ENCODE measurements at regions not wholly inside any gene's neighbourhood (a gene's known extent, or its start where the extent isn't known, plus 50 kb on each side); places are given as distances from the start of the nearest gene placed in this dataset.

DNA sequence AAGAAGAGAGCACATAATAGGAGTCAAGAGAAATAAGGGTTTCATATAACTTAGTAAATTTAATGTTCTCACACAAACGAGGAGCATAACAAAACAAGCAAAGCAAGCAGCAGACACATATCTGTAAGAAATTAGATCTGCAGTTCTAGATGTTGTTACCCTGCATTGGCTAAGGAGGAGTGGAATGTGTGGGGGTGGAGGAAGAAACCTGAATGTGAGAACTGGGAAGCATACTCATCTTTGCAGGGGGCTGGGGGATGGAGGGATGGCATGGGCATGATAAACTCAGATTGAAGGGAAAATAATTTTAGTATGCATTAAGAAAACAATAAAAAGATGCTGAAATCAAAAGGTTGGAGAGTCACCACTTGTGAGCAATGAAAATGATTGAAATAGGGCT lies 255.0 kb downstream of the LIG4 start:
- ChIA-PET CTCF (interaction anchor here (1.4 kb wide), 1 partner anchor 16 kb away, joined by 3 read pairs; no protein-coding TSS in a partner anchor), POLR2A (no interaction called here)
- TF ChIP-seq CTCF (IDR thresholded peaks at IDR 0.05; ENCODE audit: control extremely low read depth, extremely low read depth, low read depth, missing control alignments): no peak
- DNase-seq (ENCODE audit: extremely low spot score): no peak

DNA sequence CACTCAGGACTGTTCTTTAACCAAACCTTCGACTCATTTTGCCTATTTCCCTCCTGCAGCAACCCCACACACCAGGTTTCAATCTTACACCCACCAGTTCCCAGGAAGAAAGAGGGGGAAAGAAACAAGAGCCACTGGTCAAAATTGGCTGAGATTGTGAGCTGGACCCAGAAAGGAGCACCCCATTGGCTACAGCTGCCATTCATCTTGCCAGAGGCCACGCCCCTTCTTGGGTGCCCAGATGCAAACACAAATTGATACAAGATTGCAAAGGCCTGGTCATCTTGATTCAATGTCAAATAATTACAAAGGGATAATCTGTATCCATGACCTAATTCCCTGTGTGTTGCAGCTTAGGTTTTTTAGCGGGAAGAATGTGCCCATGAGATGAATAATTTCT lies 258.4 kb downstream of the LIG4 start:
- DNase-seq (ENCODE audit: extremely low spot score): no peak
- TF ChIP-seq CTCF (IDR thresholded peaks at IDR 0.05; ENCODE audit: control extremely low read depth, extremely low read depth, low read depth, missing control alignments): no peak
- POLR2A ChIA-PET: no interaction called here
- CTCF ChIA-PET: no interaction called here

GRCh38 chr13:107942030-107942617 lies 273.2 kb downstream of the LIG4 start:
- ChIA-PET CTCF (no interaction called here), POLR2A (no interaction called here)
- TF ChIP-seq CTCF (IDR thresholded peaks at IDR 0.05; ENCODE audit: control extremely low read depth, extremely low read depth, low read depth, missing control alignments): no peak
- DNase-seq (ENCODE audit: extremely low spot score): no peak

GRCh38 chr13:107941345-107942029 lies 273.8 kb downstream of the LIG4 start:
- ChIA-PET POLR2A (no interaction called here), CTCF (no interaction called here)
- no peak for DNase-seq (ENCODE audit: extremely low spot score)
- no peak for TF ChIP-seq CTCF (IDR thresholded peaks at IDR 0.05; ENCODE audit: control extremely low read depth, extremely low read depth, low read depth, missing control alignments)

GRCh38 chr13:107937848-107938247 lies 277.5 kb downstream of the LIG4 start:
- ChIA-PET POLR2A (no interaction called here), CTCF (no interaction called here)
- DNase-seq (ENCODE audit: extremely low spot score): no peak
- TF ChIP-seq CTCF (IDR thresholded peaks at IDR 0.05; ENCODE audit: control extremely low read depth, extremely low read depth, low read depth, missing control alignments): no peak

DNA sequence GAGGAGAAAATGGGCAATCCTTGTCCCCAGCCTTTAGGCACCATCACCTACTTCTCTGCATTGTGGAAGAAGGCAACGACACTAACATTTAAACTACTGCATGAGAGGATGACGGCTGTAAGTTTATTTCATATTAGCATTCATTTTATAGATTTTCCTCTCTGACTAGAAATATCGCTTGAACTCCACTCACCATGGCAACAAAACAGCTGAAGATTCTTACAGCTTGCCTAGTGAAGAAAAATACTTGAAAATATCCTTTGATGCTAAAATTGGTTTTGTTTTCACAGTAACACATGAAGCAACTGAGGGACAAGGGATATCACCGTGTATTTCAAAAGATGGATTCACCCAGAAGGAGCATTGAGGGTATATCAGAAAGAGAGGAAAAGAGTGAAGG lies 284.3 kb downstream of the LIG4 start:
- no peak for TF ChIP-seq CTCF (IDR thresholded peaks at IDR 0.05; ENCODE audit: control extremely low read depth, extremely low read depth, low read depth, missing control alignments)
- POLR2A ChIA-PET: no interaction called here
- DNase-seq (ENCODE audit: extremely low spot score): no peak
- CTCF ChIA-PET: no interaction called here
